Mucosa of descending colon (tissue), 3 donors: ENCODE measurements at regions not wholly inside any gene's neighbourhood (a gene's known extent, or its start where the extent isn't known, plus 50 kb on each side); places are given as distances from the start of the nearest gene placed in this dataset.

ENCODE experiments used
- ATAC-seq: fragments of 200-7000 bp; cut with Tn5 transposase; one replicate; pipeline ENCODE4 v1.9.1; 2020; ENCODE audit warnings: mild to moderate bottlenecking, moderate library complexity
- DNase-seq, 3 donors: peaks; one replicate each; pipeline ENCODE4 v3.0.0-alpha.2; 2020
- H3K36me3 ChIP-seq: fragments of 200-600 bp; one replicate; pipeline ENCODE4 v1.8.0; 2021; ENCODE audit warnings: low read depth, mild to moderate bottlenecking
- H3K4me1 ChIP-seq: fragments of 200-600 bp; one replicate; pipeline ENCODE4 v1.8.0; 2021; ENCODE audit warnings: low read depth, mild to moderate bottlenecking
- H3K4me3 ChIP-seq: fragments of 200-600 bp; one replicate; pipeline ENCODE4 v1.8.0; 2021; ENCODE audit warnings: mild to moderate bottlenecking
- H3K9me3 ChIP-seq: fragments of 200-600 bp; one replicate; pipeline ENCODE4 v1.8.0; 2021; ENCODE audit warnings: mild to moderate bottlenecking
- intact Hi-C, 2 donors: fragments of 100-400 bp; cut with DNase I in 1 of 2; cut with micrococcal nuclease in 1 of 2; formaldehyde crosslinking; loops; one replicate each; pipeline versions ENCODE4 v1.11.0 to v1.11.1; 2022; cut with DNase I, micrococcal nuclease
- TF ChIP-seq, protein P1 (sequence below): fragments of 200-600 bp; IDR thresholded peaks from one replicate; pipeline ENCODE4 v1.8.0; 2022; ENCODE audit warnings: antibody characterized with exemption, mild to moderate bottlenecking
- donor health status: DM: no; HTN: no; CAD: no; lungs with moderate emphysema.
- donor health status: DM: no; HTN: no; CAD: no.
- donor health status: DM: no; HTN: yes; CAD: no.

- TF ChIP-seq, protein P1, sequence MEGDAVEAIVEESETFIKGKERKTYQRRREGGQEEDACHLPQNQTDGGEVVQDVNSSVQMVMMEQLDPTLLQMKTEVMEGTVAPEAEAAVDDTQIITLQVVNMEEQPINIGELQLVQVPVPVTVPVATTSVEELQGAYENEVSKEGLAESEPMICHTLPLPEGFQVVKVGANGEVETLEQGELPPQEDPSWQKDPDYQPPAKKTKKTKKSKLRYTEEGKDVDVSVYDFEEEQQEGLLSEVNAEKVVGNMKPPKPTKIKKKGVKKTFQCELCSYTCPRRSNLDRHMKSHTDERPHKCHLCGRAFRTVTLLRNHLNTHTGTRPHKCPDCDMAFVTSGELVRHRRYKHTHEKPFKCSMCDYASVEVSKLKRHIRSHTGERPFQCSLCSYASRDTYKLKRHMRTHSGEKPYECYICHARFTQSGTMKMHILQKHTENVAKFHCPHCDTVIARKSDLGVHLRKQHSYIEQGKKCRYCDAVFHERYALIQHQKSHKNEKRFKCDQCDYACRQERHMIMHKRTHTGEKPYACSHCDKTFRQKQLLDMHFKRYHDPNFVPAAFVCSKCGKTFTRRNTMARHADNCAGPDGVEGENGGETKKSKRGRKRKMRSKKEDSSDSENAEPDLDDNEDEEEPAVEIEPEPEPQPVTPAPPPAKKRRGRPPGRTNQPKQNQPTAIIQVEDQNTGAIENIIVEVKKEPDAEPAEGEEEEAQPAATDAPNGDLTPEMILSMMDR: no peak
- intact Hi-C loops: no loop called here
These were observed 262.7 kb upstream of the CD180 start for GRCh38 chr5:67459253-67459652.

DNA sequence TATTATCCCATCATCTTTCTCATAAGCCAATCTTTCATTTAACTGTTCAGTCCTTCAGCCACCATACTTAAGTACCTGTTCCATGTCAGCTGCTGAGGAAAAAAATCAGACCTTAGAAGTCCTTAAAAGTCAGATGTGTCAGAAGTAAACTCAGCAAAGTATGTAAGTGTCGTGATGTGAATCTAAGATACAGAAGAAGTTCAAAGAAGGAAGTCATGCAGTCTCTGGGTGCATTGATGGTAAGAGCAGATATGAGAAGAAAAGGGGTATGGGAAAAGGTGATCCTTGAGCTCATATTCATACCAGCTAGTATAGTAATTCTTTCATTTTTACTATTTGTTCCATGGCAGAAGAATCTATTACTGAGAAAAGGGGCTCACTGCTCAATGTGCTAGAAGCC lies 259.4 kb upstream of the CD180 start:
- ATAC-seq (no peak), DNase-seq (no peak)
- intact Hi-C loops: no loop called here
- H3K36me3 ChIP-seq: no peaks in the 10 kb centered on the region
- no peaks in the 10 kb centered on the region for H3K4me1 ChIP-seq
- no peak overlapping the region for H3K4me3 ChIP-seq
- no peaks in the 10 kb centered on the region for H3K9me3 ChIP-seq
- TF ChIP-seq, protein P1: no peak

More at GRCh38 chr5:67459253-67459652, 262.7 kb upstream of the CD180 start:
- no peak for DNase-seq
- no peaks in the 10 kb centered on the region for H3K4me1 ChIP-seq
- no peak overlapping the region for H3K4me3 ChIP-seq
- no peak for ATAC-seq
- H3K36me3 ChIP-seq: no peaks in the 10 kb centered on the region
- no peaks in the 10 kb centered on the region for H3K9me3 ChIP-seq

GRCh38 chr5:67454957-67455561 lies 258.5 kb upstream of the CD180 start:
- TF ChIP-seq, protein P1: no peak
- no peaks in the 10 kb centered on the region for H3K9me3 ChIP-seq
- no peak overlapping the region for H3K4me3 ChIP-seq
- DNase-seq (no peak), ATAC-seq (no peak)
- H3K4me1 ChIP-seq: no peaks in the 10 kb centered on the region
- no peaks in the 10 kb centered on the region for H3K36me3 ChIP-seq
- intact Hi-C loops: no loop called here

DNA sequence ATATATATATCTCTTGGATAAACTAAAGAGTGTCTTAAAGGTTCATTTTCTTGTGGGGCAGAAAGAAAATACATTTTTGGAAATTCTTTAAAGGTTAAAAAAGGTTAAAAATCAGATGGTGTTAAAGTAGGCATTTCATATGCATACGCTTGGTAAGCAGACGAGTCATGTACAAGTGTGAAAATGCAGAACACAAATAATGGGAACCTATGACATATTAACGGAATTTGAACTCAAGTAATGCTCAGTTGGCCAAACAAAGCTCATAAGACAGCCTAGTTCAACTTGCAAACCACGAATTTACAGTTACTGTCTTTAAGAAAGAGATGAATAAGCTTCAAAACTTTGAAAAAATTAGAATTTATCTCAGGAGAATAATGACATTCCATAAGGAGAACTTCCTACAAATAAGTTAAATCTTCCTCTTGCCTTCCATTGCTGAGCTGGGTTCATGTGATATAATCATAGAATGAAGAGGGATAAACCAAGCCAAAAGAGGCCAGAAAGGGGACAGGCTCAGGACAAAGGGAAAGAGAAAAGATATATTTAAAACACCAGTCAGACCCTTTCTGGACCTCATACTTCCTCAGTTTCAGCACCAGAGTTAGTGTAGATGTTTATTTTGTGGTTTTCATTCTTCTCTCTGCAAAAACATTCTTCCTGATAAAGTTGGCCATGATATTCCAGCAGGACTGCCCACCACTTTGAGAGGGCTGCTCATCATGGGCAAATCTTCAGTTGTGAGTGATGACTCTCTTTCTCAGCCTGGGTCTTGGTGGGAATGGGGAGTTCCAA lies 256.7 kb upstream of the CD180 start:
- DNase-seq (no peak), ATAC-seq (no peak)
- TF ChIP-seq, protein P1: no peak
- Histone ChIP-seq H3K4me3 (no peak overlapping the region), H3K4me1 (no peaks in the 10 kb centered on the region), H3K9me3 (no peaks in the 10 kb centered on the region), H3K36me3 (no peaks in the 10 kb centered on the region)
- intact Hi-C loops: no loop called here

GRCh38 chr5:67451640-67452279 lies 255.2 kb upstream of the CD180 start:
- ATAC-seq: no peak
- Histone ChIP-seq H3K36me3 (no peaks in the 10 kb centered on the region), H3K4me1 (no peaks in the 10 kb centered on the region), H3K9me3 (no peaks in the 10 kb centered on the region), H3K4me3 (no peak overlapping the region)
- intact Hi-C loops: no loop called here
- TF ChIP-seq, protein P1: no peak
- DNase-seq: no peak
